GM21723 (cell line): ENCODE measurements at regions not wholly inside any gene's neighbourhood (a gene's known extent, or its start where the extent isn't known, plus 50 kb on each side); places are given as distances from the start of the nearest gene placed in this dataset.
"Not testable (repeated sequence)": the region's sequence is repeated elsewhere in the genome, so short reads cannot be mapped to it uniquely, and the experiment has no call there.

Experiments
- ATAC-seq: cut with Tn5 transposase; IDR thresholded peaks from one replicate; pipeline ENCODE4 v1.9.1; 2021; ENCODE audit warnings: mild to moderate bottlenecking, moderate library complexity; ENCODE audit not compliant: unreplicated experiment

DNA sequence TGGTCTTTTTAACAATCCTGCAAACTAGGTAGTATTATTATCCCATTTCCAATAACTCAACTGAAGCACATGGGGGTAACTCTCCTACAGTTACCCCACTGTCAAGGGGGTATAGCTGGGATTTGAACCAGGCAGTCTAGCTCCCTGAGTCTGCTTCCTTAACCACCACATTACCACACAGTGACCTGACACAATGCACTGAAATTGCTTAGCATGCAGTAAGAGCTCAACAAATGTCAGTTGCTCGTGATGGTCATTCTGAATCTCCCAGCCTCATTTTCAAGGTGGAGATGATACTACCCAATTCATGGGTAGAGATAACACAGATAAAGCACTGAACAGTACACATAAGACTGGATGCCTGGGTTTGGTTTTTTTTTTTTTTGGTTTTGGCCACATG, 193.2 kb upstream of the MYLIP start:
- ATAC-seq: no peak

DNA sequence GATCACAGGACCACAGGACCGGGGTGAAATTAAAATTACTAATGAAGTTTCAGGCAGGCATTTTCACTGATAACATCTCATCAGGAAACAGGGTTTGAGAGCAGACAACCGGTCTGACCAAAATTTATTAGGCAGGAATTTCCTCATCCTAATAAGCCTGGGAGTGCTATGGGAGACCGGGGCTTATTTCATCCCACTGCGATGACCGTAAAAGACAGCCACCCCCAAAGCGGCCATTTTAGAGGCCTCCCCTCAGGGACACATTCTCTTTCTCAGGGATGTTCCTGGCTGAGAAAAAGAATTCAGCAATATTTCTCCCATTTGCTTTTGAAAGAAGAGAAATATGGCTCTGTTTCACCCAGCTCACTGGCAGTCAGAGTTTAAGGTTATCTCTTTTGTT, 197.2 kb upstream of the MYLIP start:
- not testable (repeated sequence) for ATAC-seq

GRCh38 chr6:15930207-15930606, 198.7 kb upstream of the MYLIP start:
- no peak for ATAC-seq

DNA sequence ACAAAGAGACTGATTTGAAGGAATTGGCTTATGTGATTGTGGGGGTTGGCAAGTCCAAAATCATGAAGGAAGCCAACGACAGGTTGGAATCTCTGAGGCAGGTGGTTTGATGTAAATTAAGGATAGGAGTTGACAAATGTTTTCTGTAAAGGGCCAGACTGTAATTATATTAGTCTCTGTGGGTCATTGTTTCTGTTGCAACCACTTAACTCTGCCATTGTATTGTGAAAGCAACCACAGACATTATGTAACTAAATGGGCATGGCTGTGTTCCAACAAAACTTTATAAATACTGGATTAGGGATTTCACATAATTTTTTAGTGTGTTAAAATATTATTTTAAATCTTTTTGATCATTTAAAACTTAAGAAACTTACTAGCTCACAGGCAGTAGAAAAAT, 199.2 kb upstream of the MYLIP start:
- ATAC-seq: no peak

DNA sequence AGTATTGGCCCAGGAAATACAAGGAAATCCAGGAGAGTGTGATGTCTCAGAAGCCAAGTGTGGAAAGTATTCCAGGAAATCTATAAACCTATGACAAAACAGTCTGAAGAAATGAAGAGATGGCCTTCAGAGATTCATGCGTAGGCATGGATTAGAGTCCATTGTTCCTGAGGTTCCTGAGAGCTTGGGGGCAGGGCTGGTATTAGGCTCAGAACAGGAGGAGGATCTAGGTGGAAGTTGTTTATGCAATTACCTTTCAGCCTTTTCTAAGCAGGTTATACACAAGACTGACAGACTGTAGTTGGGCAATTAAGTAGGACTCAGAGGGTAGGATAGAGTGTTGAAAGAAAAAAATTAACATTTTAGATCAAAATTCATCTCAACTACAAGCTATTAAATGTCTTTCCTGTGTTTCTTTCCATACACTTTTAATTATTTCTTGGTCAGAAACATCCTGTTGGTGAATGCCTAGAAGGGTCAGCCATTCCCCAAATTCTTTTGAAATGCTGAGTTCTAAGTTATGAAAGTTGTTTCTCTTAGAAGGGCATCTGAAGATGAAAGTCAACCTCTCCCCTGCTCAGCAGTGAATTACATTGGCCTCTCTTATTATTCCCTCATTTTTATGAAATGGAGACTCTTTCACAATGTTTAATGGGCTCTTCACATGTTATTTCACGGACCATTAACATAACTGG, 201.2 kb upstream of the MYLIP start:
- no peak for ATAC-seq

- ATAC-seq: no peak
Observed at GRCh38 chr6:15926256-15926655, 202.6 kb upstream of the MYLIP start.

DNA sequence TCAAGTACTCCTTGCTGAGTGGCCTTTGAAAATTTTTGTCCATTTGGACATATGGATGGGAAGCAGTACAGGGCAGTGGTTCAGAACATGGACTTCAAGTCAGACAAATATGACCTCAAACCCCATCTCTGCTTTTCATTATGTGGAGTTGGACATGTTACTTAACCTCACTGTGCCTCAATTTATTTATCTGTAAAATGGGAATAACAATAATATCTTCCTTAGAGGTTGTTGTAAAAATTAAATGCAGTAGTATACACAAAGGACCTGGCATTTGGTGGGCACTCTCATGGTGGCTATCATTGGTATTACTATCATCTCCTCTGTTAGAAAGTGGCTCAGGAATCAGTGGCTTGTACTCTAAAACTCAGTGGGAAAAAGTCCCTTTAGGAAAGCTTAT, 204.0 kb upstream of the MYLIP start:
- no peak for ATAC-seq

DNA sequence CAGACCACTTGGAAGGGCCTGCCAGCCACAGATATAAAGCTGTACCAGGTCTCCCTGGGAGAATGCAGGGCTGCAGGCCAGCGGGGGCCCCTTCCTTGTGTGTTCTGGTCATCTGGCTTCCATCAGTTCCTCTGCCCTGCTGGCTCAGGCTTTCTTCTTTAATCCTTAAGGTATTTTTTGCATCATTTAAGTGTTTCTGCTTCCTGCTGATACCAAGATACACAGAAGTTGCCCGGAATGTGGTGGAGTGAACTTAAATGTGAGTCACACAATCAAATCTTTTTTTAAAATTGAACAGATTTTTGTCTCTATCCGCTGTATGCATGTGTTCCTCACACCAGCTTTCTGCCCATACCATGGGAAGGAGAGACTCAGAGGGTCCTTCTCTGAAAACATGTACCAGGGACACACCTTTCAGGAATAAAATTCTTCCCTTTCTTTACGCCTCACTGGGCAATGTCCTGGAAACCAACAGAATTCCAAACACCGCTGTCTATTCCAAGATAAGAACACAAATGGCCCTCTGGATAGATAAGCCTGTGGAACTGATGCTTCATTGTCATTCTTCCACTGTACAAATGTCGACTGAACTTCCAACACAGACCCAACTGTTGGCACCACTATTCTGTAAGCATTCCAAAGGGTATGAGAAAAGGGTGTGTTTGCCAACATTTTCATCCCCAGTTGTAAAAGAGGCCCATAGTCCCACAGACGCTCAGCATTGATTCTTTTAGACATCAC, 206.2 kb upstream of the MYLIP start:
- no peak for ATAC-seq

DNA sequence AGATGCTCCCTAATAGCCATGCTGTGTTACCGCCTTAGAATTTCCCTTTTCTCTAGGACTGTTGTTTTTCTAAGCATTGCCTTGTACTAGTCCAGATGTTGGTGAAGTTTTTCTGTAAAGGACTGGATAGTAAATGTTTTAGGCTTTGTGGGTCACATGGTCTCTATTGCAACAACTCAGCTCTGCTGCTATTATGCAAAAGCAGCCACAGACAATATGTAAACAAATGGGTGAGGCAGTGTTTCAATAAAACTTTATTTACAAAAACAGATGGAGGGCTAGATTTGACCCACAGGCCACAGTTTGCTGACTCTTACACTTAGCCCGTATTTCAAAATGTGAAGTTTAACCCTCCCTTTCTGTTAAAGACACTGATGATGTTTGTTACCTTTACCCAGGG, 207.6 kb upstream of the MYLIP start:
- no peak for ATAC-seq

DNA sequence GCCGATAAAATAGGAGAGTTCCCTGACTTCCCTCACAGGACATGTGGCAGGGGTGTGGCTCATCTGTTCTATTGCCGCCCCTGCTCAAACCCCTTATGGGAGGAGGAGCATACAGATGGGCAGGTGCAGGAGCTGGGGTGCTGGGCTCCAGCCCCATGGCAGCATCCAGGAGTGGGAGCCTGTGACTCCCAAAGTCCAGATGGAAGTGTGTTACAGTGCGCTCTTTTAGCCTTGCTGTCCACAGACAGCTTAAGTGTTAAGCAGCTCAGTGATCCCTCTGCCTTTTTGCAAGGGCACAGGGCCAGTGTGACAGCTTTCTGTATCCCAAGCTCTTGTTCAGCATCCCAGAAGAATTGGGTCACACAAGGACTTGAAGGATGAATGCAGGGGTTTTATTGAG, 212.3 kb upstream of the MYLIP start:
- ATAC-seq: no peak

DNA sequence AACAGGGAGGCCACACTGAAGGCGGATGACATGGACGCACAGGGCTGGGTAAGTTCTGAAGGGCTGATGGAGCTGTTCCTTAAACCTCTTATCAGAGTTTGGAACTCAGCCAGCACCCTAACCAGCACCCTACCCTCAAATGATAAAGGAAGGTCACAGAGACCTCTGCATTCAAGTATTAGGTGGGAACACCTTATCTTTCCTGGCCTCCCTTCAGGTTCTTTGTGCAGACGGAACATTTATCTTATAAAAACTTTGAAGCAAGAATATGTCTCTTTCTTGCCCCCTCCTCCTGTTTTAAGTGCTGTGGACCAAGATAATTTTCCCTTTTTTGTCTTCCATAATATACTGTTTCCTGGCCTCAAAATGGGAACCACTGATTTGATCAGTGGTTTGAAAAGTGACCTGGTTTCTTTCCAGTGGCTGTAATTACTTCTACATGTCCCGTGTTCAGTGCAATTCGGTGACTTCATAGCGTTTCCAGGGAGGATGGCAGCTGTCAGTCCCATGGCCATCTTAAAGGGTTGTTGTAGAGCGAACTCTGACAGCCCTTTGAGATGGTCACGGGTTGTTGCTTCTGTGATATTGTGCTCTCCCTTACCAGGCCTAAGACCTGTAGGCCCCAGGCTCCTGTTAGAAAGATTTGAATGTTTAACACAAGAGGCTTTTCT, 213.2 kb upstream of the MYLIP start:
- ATAC-seq: no peak

GRCh38 chr6:15914553-15914952, 214.3 kb upstream of the MYLIP start:
- ATAC-seq: no peak

- no peak for ATAC-seq
Observed at GRCh38 chr6:15913573-15913972, 215.3 kb upstream of the MYLIP start.

GRCh38 chr6:15912505-15913400, 216.1 kb upstream of the MYLIP start:
- no peak for ATAC-seq

DNA sequence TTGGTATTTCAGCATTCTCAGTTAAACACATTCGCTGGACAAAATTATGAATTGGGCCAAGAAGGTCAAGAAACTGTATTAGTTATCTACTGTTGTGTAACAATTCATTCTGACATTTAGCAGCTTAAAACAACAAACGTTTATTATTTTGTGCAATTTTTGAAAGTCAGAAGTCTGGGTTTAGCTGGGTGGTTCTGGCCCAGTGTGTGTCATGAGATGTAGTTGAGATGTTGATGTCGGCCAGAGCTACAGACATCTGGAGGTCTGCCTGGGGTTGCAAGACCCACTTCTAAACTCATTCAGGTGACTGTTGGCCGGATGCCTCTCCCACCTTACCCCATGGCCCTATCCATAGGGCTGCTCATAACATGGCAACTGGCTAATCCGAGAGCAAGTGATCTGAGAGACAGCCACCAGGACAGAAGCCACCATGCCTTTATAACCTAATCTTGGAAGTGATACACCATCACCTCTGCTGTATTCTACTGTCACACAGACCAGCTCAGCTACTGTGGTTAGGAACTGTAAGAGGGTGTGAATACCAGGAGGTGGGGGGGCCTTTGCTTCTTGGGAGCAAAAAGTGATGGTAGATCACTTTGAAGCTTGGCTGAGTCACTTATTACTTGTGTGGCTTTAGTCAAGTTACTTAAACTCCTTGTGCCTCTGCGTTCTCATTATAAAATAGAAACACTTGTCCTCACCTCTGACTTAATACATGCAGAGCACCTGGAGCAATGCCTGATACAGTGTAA, 217.0 kb upstream of the MYLIP start:
- no peak for ATAC-seq

DNA sequence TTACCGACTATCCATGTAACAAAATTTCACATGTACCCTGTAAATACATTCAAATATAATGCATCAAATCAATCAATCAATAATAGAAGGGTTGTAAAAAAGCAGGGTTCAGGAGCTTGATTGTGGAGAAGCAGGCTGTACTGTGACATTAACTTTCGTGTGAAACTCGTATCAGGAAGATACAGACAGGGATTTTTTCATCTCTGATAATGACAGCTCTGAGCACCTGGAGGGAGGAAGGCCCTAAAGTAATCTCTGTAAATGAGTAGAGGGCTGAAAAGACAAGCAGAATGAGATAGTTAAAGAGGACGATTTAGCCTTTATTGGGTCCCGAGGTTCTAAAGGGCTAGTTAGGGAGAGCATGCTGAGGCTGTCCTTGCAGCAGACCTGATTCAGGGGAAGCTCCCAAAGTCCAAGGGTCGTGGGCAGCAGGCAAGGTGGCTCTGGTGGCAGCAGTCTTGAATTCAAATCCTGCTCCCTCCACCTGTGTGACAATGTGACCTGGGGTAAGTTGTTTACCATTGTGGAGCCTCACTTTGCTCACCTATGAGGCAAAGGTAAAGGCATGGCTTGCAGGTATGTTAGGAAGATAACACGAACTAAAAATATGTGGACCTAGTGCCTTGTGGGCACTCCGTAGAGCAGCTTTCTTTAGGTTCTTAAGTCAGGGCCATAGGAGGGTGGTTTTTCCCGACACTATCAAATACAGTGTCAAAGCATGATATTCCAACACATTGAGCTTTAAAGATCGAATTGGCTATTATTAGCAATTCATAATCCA, 219.4 kb upstream of the MYLIP start:
- no peak for ATAC-seq

GRCh38 chr6:15908871-15909270, 220.0 kb upstream of the MYLIP start:
- no peak for ATAC-seq

- no peak for ATAC-seq
Observed at GRCh38 chr6:15907914-15908518, 220.9 kb upstream of the MYLIP start.

- not testable (repeated sequence) for ATAC-seq
Observed at GRCh38 chr6:15907220-15907913, 221.5 kb upstream of the MYLIP start.
